ENCODE measurements at regions not wholly inside any gene's neighbourhood (a gene's known extent, or its start where the extent isn't known, plus 50 kb on each side); places are given as distances from the start of the nearest gene placed in this dataset.

GRCh38 chr14:28272270-28272669, 494.3 kb upstream of the FOXG1 start:
- Histone ChIP-seq H3K79me2 (ENCODE audit: control insufficient read depth, insufficient read depth, low read length) (no peaks in the 10 kb centered on the region), H3K27me3 (ENCODE audit: control insufficient read depth, extremely low read depth, insufficient read depth, low read length) (no peaks in the 10 kb centered on the region), H3K9me1 (ENCODE audit: control insufficient read depth, extremely low read depth, insufficient read depth, low read length) (no peaks in the 10 kb centered on the region), H3K4me3 (ENCODE audit: control insufficient read depth in 2 of 3, extremely low read depth in 1 of 3, insufficient read depth in 2 of 3, low read depth in 1 of 3, low read length in 3 of 3) (no peak overlapping the region), H3K27ac (ENCODE audit: control insufficient read depth, insufficient read depth, low read length) (no peak overlapping the region), H4K20me1 (ENCODE audit: control insufficient read depth, extremely low read depth, insufficient read depth, low read length) (no peaks in the 10 kb centered on the region), H3K9me3 (ENCODE audit: control insufficient read depth, low read depth, low read length) (no peaks in the 10 kb centered on the region), H3K4me2 (ENCODE audit: control insufficient read depth, extremely low read depth, insufficient read depth, low read depth, low read length) (no peak overlapping the region), H3K36me3 (ENCODE audit: control insufficient read depth in 2 of 2, extremely low read depth in 1 of 2, insufficient read depth in 2 of 2, low read length in 2 of 2) (no peaks in the 10 kb centered on the region), H3K9ac (ENCODE audit: control insufficient read depth, extremely low read depth, insufficient read depth, low read length) (no peak overlapping the region), H3K4me1 (ENCODE audit: control insufficient read depth, extremely low read depth, insufficient read depth, low read length) (no peaks in the 10 kb centered on the region), H2AFZ (ENCODE audit: control insufficient read depth, low read length) (no peak overlapping the region)
- TF ChIP-seq CTCF (optimal IDR thresholded peaks at IDR 0.05 in 1 of 3, IDR thresholded peaks at IDR 0.05 in 1 of 3, conservative IDR thresholded peaks at IDR 0.05 in 1 of 3; ENCODE audit: extremely low read depth in 1 of 3, insufficient read depth in 2 of 3, low read length in 3 of 3) (no peak), EZH2 (IDR thresholded peaks at IDR 0.05; ENCODE audit: low read length) (no peak)
- dilution Hi-C loops (cut with MboI; ENCODE audit: extremely low pct_ligation_motif_present, low sequenced_read_pairs): no loop called here
- DNase-seq (ENCODE audit: low read depth, low spot score) (no peak), FAIRE-seq (no peak)

- H3K9me1 ChIP-seq (ENCODE audit: control insufficient read depth, extremely low read depth, insufficient read depth, low read length): no peaks in the 10 kb centered on the region
- no peaks in the 10 kb centered on the region for H4K20me1 ChIP-seq (ENCODE audit: control insufficient read depth, extremely low read depth, insufficient read depth, low read length)
- no peaks in the 10 kb centered on the region for H3K4me1 ChIP-seq (ENCODE audit: control insufficient read depth, extremely low read depth, insufficient read depth, low read length)
- TF ChIP-seq CTCF (optimal IDR thresholded peaks at IDR 0.05 in 1 of 3, IDR thresholded peaks at IDR 0.05 in 1 of 3, conservative IDR thresholded peaks at IDR 0.05 in 1 of 3; ENCODE audit: extremely low read depth in 1 of 3, insufficient read depth in 2 of 3, low read length in 3 of 3): no peak
- TF ChIP-seq EZH2 (IDR thresholded peaks at IDR 0.05; ENCODE audit: low read length): no peak
- no peak overlapping the region for H3K4me2 ChIP-seq (ENCODE audit: control insufficient read depth, extremely low read depth, insufficient read depth, low read depth, low read length)
- H3K36me3 ChIP-seq (ENCODE audit: control insufficient read depth in 2 of 2, extremely low read depth in 1 of 2, insufficient read depth in 2 of 2, low read length in 2 of 2): no peaks in the 10 kb centered on the region
- H3K9ac ChIP-seq (ENCODE audit: control insufficient read depth, extremely low read depth, insufficient read depth, low read length): no peak overlapping the region
- DNase-seq (ENCODE audit: low read depth, low spot score) (no peak), FAIRE-seq (no peak)
- no peak overlapping the region for H3K4me3 ChIP-seq (ENCODE audit: control insufficient read depth in 2 of 3, extremely low read depth in 1 of 3, insufficient read depth in 2 of 3, low read depth in 1 of 3, low read length in 3 of 3)
- no peaks in the 10 kb centered on the region for H3K9me3 ChIP-seq (ENCODE audit: control insufficient read depth, low read depth, low read length)
- H3K27me3 ChIP-seq (ENCODE audit: control insufficient read depth, extremely low read depth, insufficient read depth, low read length): no peaks in the 10 kb centered on the region
- no peaks in the 10 kb centered on the region for H3K79me2 ChIP-seq (ENCODE audit: control insufficient read depth, insufficient read depth, low read length)
- no peak overlapping the region for H3K27ac ChIP-seq (ENCODE audit: control insufficient read depth, insufficient read depth, low read length)
- H2AFZ ChIP-seq (ENCODE audit: control insufficient read depth, low read length): no peak overlapping the region
- dilution Hi-C loops (cut with MboI; ENCODE audit: extremely low pct_ligation_motif_present, low sequenced_read_pairs): no loop called here
Observed at GRCh38 chr14:28280530-28280929, 486.1 kb upstream of the FOXG1 start.

All from keratinocyte (primary cell).